Liver (tissue), 8 donors: ENCODE measurements at regions not wholly inside any gene's neighbourhood (a gene's known extent, or its start where the extent isn't known, plus 50 kb on each side); places are given as distances from the start of the nearest gene placed in this dataset.

ENCODE experiments used
- DNase-seq: peaks from one replicate; pipeline ENCODE4 v3.0.0-alpha.2; 2017; ENCODE audit warnings: low spot score
- H3K27ac ChIP-seq, 2 donors: one replicate each; pipeline ENCODE4 v1.7.0; 2013; ENCODE audit warnings: inconsistent platforms in 2 of 2, low read length in 2 of 2, control low read depth in 1 of 2, low read depth in 1 of 2, mild to moderate bottlenecking in 1 of 2
- H3K27me3 ChIP-seq, 4 donors: one replicate each; pipeline versions ENCODE4 v1.6.1 to v1.7.0; 2013; ENCODE audit warnings: low read length in 3 of 4, inconsistent platforms in 1 of 4, mild to moderate bottlenecking in 1 of 4, moderate library complexity in 1 of 4; ENCODE audit not compliant: control insufficient read depth in 4 of 4, insufficient read depth in 4 of 4
- H3K36me3 ChIP-seq, 4 donors: one replicate each; pipeline versions ENCODE4 v1.6.1 to v1.7.0; 2013; ENCODE audit warnings: low read length in 3 of 4, mild to moderate bottlenecking in 3 of 4, low read depth in 1 of 4, moderate library complexity in 1 of 4; ENCODE audit not compliant: control insufficient read depth in 4 of 4, insufficient read depth in 3 of 4
- H3K4me1 ChIP-seq, 4 donors: one replicate each; pipeline versions ENCODE4 v1.6.1 to v1.7.0; 2013; ENCODE audit warnings: low read length in 3 of 4, mild to moderate bottlenecking in 3 of 4, moderate library complexity in 1 of 4; ENCODE audit not compliant: control insufficient read depth in 4 of 4, insufficient read depth in 4 of 4
- H3K4me3 ChIP-seq, 3 donors: one replicate each; pipeline versions ENCODE4 v1.6.1 to v1.7.0; 2013; ENCODE audit warnings: low read length in 3 of 3, control low read depth in 1 of 3, low read depth in 1 of 3, mild to moderate bottlenecking in 1 of 3
- H3K9ac ChIP-seq, 2 donors: one replicate each; pipeline ENCODE4 v1.7.0; 2013; ENCODE audit warnings: low read length in 2 of 2, mild to moderate bottlenecking in 2 of 2, moderate library complexity in 2 of 2, control low read depth in 1 of 2, low read depth in 1 of 2
- H3K9me3 ChIP-seq, 4 donors: one replicate each; pipeline versions ENCODE4 v1.6.1 to v1.7.0; 2013; ENCODE audit warnings: low read length in 3 of 4; ENCODE audit not compliant: control insufficient read depth in 4 of 4
- ATF3 ChIP-seq: IDR thresholded peaks from 2 replicates; pipeline ENCODE4 v1.6.1; 2016; ENCODE audit warnings: antibody characterized with exemption
- CTCF ChIP-seq: fragments of 150-350 bp; IDR thresholded peaks from 2 replicates; pipeline ENCODE4 v1.5.1; 2017; ENCODE audit warnings: improper control_type of control experiment, low read depth, low read length; ENCODE audit not compliant: missing input control
- EGR1 ChIP-seq, 2 donors: IDR thresholded peaks; 2 replicates each; pipeline ENCODE4 v1.6.1; 2016 to 2018; ENCODE audit warnings: antibody characterized with exemption in 2 of 2, low read depth in 2 of 2
- FOXA1 ChIP-seq: IDR thresholded peaks from 2 replicates; pipeline ENCODE4 v1.6.1; 2016; ENCODE audit warnings: antibody characterized with exemption
- FOXA2 ChIP-seq: IDR thresholded peaks from 2 replicates; pipeline ENCODE4 v1.6.1; 2016; ENCODE audit warnings: antibody characterized with exemption
- GABPA ChIP-seq, 2 donors: IDR thresholded peaks in 1 of 2; conservative IDR thresholded peaks in 1 of 2; 2 replicates each; pipeline ENCODE4 v1.6.1; 2016; ENCODE audit warnings: antibody characterized with exemption in 2 of 2, mild to moderate bottlenecking in 1 of 2, moderate library complexity in 1 of 2
- HNF4A ChIP-seq, 2 donors: conservative IDR thresholded peaks; 2 replicates each; pipeline ENCODE4 v1.6.1; 2016; ENCODE audit warnings: antibody characterized with exemption in 2 of 2, mild to moderate bottlenecking in 2 of 2
- HNF4G ChIP-seq: IDR thresholded peaks from 2 replicates; pipeline ENCODE4 v1.6.1; 2016; ENCODE audit warnings: antibody characterized with exemption
- JUND ChIP-seq, 2 donors: IDR thresholded peaks; 2 replicates each; pipeline ENCODE4 v1.6.1; 2016; ENCODE audit warnings: antibody characterized with exemption in 2 of 2
- MAX ChIP-seq: IDR thresholded peaks from 2 replicates; pipeline ENCODE4 v1.6.1; 2016; ENCODE audit warnings: antibody characterized with exemption
- REST ChIP-seq: IDR thresholded peaks from 2 replicates; pipeline ENCODE4 v1.6.1; 2016; ENCODE audit warnings: antibody characterized with exemption, mild to moderate bottlenecking
- RXRA ChIP-seq, 2 donors: IDR thresholded peaks; 2 replicates each; pipeline ENCODE4 v1.6.1; 2017 to 2018; ENCODE audit warnings: antibody characterized with exemption in 2 of 2, mild to moderate bottlenecking in 1 of 2
- SP1 ChIP-seq: IDR thresholded peaks from 2 replicates; pipeline ENCODE4 v1.6.1; 2018; ENCODE audit warnings: antibody characterized with exemption, mild to moderate bottlenecking
- YY1 ChIP-seq: IDR thresholded peaks from 2 replicates; pipeline ENCODE4 v1.6.1; 2016; ENCODE audit warnings: antibody characterized with exemption, mild to moderate bottlenecking
- ZBTB33 ChIP-seq: IDR thresholded peaks from 2 replicates; pipeline ENCODE4 v1.6.1; 2016; ENCODE audit warnings: antibody characterized with exemption
- WGBS: extraction: QIAGEN DNeasy Blood & Tissue Kit; methylation state at CpG from one replicate; pipeline ENCODE4 v1.1.7; 2013; 5-methylcytosine and 5-hydroxymethylcytosine counted together
- donor health status: healthy.
- donor health status: healthy.
- donor health status: healthy.
- donor health status: healthy.
- donor health status: healthy.

- DNase-seq = no peak
- no peaks in the 10 kb centered on the region for H3K36me3 ChIP-seq
- H3K9ac ChIP-seq = no peak overlapping the region
- H3K4me3 ChIP-seq = no peak overlapping the region
- H3K27me3 ChIP-seq = no peaks in the 10 kb centered on the region
- 76% methylated on average over 10 of the region's 10 CpGs for WGBS
- no peak overlapping the region for H3K27ac ChIP-seq
- TF ChIP-seq SP1 (no peak), REST (no peak), HNF4A (conservative IDR thresholded peaks at IDR 0.05) (no peak), RXRA (IDR thresholded peaks at IDR 0.05) (no peak), EGR1 (IDR thresholded peaks at IDR 0.05; ENCODE audit: low read depth in 2 of 2) (no peak), ZBTB33 (no peak), FOXA2 (no peak), JUND (IDR thresholded peaks at IDR 0.05) (no peak), YY1 (no peak), CTCF (no peak)
- H3K9me3 ChIP-seq = no peaks in the 10 kb centered on the region
- H3K4me1 ChIP-seq = no peaks in the 10 kb centered on the region
These were observed 146.2 kb downstream of the DACT1 start for GRCh38 chr14:58783792-58784511.

- Histone ChIP-seq H3K4me3 (no peak overlapping the region), H3K4me1 (no peaks in the 10 kb centered on the region), H3K9ac (no peak overlapping the region), H3K27ac (no peak overlapping the region), H3K36me3 (no peaks in the 10 kb centered on the region), H3K27me3 (no peaks in the 10 kb centered on the region), H3K9me3 (no peaks in the 10 kb centered on the region)
- DNase-seq = no peak
- WGBS = 90% methylated on average over 1 of the region's 1 CpG
- no peak for TF ChIP-seq FOXA1
- TF ChIP-seq MAX = no peak
- no peak for TF ChIP-seq GABPA (IDR thresholded peaks at IDR 0.05 in 1 of 2, conservative IDR thresholded peaks at IDR 0.05 in 1 of 2)
- no peak for TF ChIP-seq ZBTB33
- no peak for TF ChIP-seq ATF3
- no peak for TF ChIP-seq HNF4G
- no peak for TF ChIP-seq YY1
- no peak for TF ChIP-seq REST
These were observed 147.2 kb downstream of the DACT1 start for GRCh38 chr14:58784931-58785330.
